GM19468 (cell line): ENCODE measurements at regions not wholly inside any gene's neighbourhood (a gene's known extent, or its start where the extent isn't known, plus 50 kb on each side); places are given as distances from the start of the nearest gene placed in this dataset.

Source experiments
- ATAC-seq: cut with Tn5 transposase; IDR thresholded peaks from one replicate; pipeline ENCODE4 v1.9.1; 2021; ENCODE audit warnings: mild to moderate bottlenecking, moderate library complexity, moderate number of reproducible peaks; ENCODE audit not compliant: unreplicated experiment; ENCODE audit errors: extremely low read depth

- no peak for ATAC-seq
Measured at GRCh38 chr3:159200176-159200575, 398.3 kb downstream of the MFSD1 start.

- no peak for ATAC-seq
Measured at GRCh38 chr3:159208050-159208449, 406.2 kb downstream of the MFSD1 start.

DNA sequence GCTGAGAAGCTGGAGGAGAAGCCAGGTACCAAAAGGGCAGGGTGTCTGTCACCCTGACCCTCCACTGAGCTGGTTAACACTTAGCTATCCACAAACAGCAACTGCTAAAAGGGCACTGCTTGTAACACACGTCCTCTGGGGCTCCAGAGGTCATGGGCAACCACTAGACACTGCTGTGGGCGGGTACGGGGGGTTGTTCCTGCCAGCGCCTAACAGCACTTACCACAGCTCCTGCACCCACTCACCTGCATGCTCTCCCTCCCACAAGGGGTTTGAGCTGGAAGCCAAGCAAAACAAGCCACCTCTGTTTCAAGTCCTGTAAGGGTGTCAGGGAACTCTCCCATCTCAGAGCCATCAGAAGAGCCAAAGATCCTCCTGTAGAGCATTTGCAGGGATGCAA lies 407.6 kb downstream of the MFSD1 start:
- ATAC-seq: no peak

DNA sequence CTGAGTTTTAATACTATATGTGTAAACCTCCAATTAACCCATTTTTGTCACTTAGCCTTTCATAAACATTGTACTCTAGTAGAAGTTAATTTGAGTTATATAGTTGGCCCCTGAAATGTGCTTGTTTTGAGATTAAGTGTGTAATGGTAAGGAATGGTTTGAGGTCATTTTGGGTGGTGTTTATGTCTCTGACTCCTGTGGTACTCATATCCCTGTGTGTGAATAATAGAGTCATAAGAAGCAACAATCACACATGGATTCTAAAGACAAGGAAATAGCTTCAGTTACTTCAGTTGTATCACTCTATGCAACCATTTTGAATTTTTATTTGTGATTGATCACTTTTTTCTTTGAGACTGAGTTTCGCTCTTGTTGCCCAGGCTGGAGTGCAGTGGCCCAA lies 408.5 kb downstream of the MFSD1 start:
- ATAC-seq: no peak

GRCh38 chr3:159216311-159216710 lies 414.5 kb downstream of the MFSD1 start:
- ATAC-seq: no peak

GRCh38 chr3:159219231-159219630 lies 417.4 kb downstream of the MFSD1 start:
- ATAC-seq: no peak

GRCh38 chr3:159221335-159221734 lies 419.5 kb downstream of the MFSD1 start:
- no peak for ATAC-seq

- ATAC-seq: no peak
Measured at GRCh38 chr3:159229116-159229680, 427.3 kb downstream of the MFSD1 start.

DNA sequence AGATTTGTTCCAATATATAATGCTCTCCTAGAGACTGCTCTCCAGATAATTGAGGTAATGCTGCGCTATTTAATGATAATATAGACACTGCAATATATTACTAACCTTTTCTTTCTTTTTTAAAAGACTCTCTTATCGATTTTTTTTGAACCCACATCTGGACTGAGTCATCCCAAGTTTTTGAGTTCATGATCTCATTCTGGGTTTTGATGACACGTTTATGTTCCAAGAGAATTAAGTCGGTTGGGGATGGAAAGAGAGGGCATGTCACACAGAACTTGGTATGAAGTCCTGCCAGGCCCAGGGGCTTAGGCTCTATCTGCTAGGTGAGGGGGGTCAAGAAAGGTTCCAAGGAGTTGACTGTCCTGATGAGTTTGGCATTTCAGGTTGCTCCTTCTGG lies 431.1 kb downstream of the MFSD1 start:
- ATAC-seq: no peak

DNA sequence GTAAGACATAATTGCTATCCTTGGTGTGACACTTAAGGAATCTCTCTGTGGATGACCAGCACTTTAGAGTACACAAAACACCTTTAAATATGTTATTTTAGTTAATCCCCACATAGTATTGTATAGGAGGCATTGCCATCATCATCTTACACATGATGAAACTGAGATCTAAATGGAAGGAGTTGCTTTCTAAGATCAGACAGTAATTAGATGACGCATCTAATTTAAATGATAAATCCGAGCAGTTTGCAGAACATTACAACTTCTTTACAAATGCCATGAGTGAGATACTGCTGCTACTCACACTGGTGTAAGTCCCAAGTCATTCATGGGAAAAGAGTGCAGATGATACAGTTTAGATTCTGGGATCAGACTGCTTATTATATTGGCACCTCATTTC lies 431.9 kb downstream of the MFSD1 start:
- ATAC-seq: no peak

DNA sequence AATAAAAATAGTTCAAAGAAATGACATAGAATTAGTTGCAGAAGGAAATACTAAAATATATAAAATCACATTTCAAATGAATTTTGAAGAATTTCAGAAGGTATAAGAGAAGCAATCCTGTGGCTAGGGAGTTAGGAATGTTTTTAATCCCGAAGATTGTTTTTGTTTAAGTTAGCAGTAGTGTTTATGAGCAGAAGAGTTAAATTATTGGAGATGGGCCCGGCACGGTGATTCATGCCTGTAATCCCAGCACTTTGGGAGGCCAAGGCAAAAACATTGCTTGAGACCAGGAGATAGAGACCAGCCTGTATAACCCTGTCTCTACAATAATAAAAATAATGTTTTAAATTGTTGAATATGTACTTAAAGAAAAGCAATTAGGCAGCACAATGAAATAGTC lies 432.5 kb downstream of the MFSD1 start:
- ATAC-seq: no peak

DNA sequence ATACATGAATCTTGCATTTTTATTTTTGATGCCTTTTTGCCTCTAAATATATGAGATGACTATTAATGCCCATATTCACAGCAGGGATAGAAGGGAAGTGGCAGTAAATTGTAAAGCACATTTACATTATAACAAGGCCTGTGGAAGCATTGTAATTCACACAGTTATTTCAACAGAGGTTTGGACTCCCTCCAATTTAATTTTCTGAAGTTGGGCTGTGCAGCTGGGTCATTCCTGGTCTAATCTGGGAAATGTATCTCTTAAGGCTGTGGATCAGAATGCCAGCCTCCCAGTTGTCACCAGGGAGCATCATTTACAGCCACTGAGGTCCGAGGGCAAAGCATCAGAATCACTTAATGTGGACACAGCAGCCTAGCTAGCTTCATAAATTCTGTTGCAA lies 434.5 kb downstream of the MFSD1 start:
- no peak for ATAC-seq

DNA sequence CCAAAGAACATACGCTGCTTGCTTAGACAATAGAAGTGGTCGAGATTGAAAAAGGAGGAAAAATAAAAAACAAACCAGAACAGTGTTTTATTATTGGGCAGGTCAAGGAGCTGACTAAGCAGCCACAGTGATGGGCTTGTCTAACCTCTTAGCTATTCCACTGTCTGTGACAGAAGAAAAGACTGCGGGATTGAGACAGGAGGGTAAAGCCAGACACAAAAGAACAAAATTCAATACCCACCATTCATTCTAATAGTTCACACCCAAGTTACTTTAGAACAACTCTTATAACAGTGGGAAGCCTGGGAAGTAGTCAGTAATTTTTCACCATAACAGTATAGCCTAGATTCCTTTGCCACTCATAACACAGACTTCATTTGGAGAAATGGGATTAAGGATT lies 435.4 kb downstream of the MFSD1 start:
- no peak for ATAC-seq

GRCh38 chr3:159238646-159239045 lies 436.8 kb downstream of the MFSD1 start:
- ATAC-seq: no peak

DNA sequence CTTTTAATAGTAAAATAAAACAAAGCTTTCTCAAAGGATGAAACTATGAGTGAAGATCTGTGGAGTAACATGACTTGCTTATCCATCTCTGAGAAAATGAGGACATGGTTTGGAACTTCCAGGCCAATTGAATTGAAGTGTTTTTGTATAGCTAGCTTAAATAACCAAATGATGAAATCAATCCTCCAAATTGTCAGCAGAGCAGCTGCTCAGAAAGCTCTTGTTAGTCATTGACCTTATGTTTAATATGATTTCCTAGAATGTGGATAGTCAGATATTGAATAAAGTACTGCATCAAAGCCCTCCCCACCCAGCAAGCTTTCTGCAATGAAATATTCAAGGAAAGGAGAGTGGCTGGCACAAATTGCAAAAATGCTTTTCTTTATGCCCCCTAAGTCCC lies 437.2 kb downstream of the MFSD1 start:
- no peak for ATAC-seq

DNA sequence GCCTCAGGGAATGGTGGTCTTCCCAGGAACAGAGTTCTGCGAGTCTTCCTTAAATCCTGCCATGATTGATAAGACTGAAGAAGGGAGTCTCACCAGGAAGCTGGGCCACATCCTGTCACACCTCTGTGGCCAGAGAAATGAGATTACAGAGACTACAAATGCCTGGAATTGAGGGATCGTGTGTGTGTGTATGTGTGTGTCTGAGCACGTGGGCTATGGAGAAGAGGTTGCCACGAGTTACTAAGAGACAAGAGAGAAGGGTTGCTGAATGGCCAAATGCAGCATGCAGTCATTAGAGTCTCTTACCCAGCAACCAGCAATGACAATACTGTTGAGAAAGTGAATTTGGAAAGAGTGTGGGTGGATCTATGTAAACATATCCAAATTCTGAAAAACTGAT lies 443.1 kb downstream of the MFSD1 start:
- ATAC-seq: no peak

DNA sequence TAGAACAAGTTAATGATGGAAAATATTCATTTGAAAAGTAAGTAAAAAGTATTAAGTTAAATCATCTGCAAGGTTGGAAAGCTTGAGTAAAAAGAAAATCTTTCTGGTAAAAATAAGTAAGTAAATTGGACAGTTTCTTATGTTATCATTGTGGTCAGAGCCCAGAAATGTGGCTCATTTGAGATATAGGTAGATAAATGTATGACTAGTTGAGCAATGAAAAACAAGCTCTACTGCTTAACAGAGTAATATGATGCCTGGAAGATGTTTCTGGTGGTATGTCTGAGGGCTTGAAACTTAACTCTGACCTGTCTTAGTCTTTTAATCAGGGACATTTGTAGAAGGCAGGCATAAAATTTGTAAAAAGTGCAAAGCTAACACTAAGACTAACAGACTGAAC lies 444.0 kb downstream of the MFSD1 start:
- ATAC-seq: no peak

- no peak for ATAC-seq
Measured at GRCh38 chr3:159246385-159246784, 444.5 kb downstream of the MFSD1 start.

- ATAC-seq: no peak
Measured at GRCh38 chr3:159249472-159250174, 447.8 kb downstream of the MFSD1 start.

DNA sequence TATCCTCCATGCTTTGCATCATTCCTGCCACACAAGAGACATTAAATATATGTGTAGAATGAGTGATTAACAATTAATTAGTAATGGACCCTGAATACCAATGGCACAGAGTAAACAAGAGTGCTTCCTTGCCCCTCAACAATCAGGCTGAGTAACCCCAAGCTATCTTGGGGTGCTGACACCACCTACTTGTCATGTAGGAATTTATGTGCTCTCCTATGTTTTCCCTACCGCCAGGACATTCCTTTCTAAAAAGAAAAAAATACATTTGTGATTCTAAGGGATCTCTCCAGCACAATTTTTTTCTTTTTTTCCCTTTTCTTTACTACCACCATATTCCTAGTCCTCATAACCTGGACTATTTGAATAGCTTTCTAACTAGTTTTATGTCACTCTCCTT lies 449.1 kb downstream of the MFSD1 start:
- no peak for ATAC-seq

DNA sequence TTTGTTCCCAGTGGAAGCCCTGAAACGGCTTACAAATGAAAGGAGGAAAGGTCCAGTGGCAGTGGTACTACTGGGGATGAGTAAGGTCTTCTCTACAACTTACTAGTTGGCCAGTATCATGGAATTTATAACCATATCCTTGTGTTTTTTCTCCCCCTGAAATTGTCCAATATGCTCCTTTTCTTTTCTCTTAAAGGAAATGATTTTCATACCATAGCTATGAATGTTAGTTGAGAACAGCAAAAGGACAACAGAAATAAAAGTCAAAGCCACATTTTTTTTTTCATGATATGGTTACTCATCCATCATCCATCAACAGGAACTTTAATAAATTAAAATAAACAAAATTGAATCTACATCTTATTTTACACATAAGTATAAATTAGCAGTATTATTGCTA lies 450.4 kb downstream of the MFSD1 start:
- no peak for ATAC-seq

DNA sequence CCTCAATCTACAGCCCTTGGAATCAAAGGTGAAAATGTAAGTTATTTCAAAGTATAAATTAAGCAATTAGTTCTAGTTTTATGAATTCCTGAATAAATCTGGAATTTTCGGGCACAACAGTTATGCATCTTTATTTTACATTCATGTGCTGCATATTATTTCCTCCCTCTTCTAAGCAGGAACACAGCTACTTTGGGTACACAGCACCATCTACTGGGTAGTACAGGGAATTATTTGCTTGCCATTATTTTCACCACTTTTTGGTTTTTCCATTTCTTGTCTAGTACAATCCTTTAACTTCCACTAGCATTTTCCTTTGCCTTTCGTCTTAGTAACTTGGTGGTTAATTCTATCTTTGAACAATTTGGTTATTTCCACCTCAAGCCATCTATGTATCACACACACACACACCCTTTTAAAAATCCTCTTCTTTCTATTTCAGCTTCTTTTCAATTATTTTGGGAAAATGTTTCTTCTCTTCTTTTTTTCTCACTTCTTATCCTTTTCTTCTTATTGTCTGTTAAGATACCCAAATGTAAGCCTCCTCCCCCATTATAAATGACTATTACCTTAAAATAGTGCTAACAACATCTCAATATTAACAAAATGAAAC lies 451.0 kb downstream of the MFSD1 start:
- no peak for ATAC-seq
